B cell (primary cell): ENCODE measurements at regions not wholly inside any gene's neighbourhood (a gene's known extent, or its start where the extent isn't known, plus 50 kb on each side); places are given as distances from the start of the nearest gene placed in this dataset.

Source experiments
- ATAC-seq: fragments of 200-7000 bp; cut with Tn5 transposase; one replicate; pipeline ENCODE4 v1.10.0; 2021; ENCODE audit warnings: low read depth, mild to moderate bottlenecking, moderate number of reproducible peaks, moderate library complexity
- CTCF ChIA-PET: fragments of 350-600 bp; sonication (Branson Sonifier 250); formaldehyde crosslinking; loops from one replicate; lab custom pipeline; 2021; ENCODE audit warnings: antibody characterized with exemption, inconsistent platforms; lab: Charles Lee
- POLR2A ChIA-PET: fragments of 350-600 bp; sonication (Branson Sonifier 250); formaldehyde crosslinking; loops from one replicate; lab custom pipeline; 2021; ENCODE audit warnings: antibody characterized with exemption; lab: Charles Lee
- DNase-seq: peaks from one replicate; pipeline ENCODE4 v3.0.0; 2013
- H2AFZ ChIP-seq: 2 replicates; pipeline ENCODE4 v1.6.1; 2012; ENCODE audit warnings: mild to moderate bottlenecking, low read depth, low read length; ENCODE audit not compliant: insufficient read depth, poor library complexity, severe bottlenecking
- H3K27ac ChIP-seq, 2 donors: 1 replicate in 1 of 2; 2 replicates in 1 of 2; pipeline ENCODE4 v1.5.1; 2012 to 2013; ENCODE audit warnings: low read length in 2 of 2, mild to moderate bottlenecking in 2 of 2, moderate library complexity in 1 of 2
- H3K27me3 ChIP-seq, 4 experiments: fragments of 200-600 bp in 1 of 4; sonication (generic) in 1 of 4; replicated peaks in 1 of 4; 1 replicate in 2 of 4; 2 replicates in 2 of 4; pipeline versions ENCODE4 v1.6.1 to v1.7.0; 2013 to 2016; ENCODE audit warnings: low read length in 3 of 4, mild to moderate bottlenecking in 2 of 4, mixed read lengths in 1 of 4, moderate library complexity in 1 of 4; ENCODE audit not compliant: insufficient read depth in 4 of 4, control insufficient read depth in 3 of 4; ENCODE audit errors: control extremely low read depth in 1 of 4
- H3K36me3 ChIP-seq, 2 experiments: replicated peaks in 1 of 2; 1 replicate in 1 of 2; 2 replicates in 1 of 2; pipeline versions ENCODE4 v1.6.1 to v1.7.1; 2013; ENCODE audit warnings: low read length in 1 of 2; ENCODE audit not compliant: insufficient read depth in 2 of 2, control insufficient read depth in 1 of 2; ENCODE audit errors: control extremely low read depth in 1 of 2, extremely low read depth in 1 of 2
- H3K4me1 ChIP-seq, 2 donors: fragments of 200-600 bp in 1 of 2; sonication (generic) in 1 of 2; 1 replicate in 1 of 2; 2 replicates in 1 of 2; pipeline versions ENCODE4 v1.5.1 to v1.6.1; 2013 to 2017; ENCODE audit warnings: low read length in 2 of 2; ENCODE audit not compliant: control insufficient read depth in 2 of 2, insufficient read depth in 2 of 2
- H3K4me2 ChIP-seq: replicated peaks from 2 replicates; pipeline ENCODE3; 2012; ENCODE audit warnings: mild to moderate bottlenecking, low read depth, low read length; ENCODE audit not compliant: poor library complexity, severe bottlenecking
- H3K4me3 ChIP-seq, 5 experiments: fragments of 200-600 bp in 1 of 5; sonication (generic) in 1 of 5; 1 replicate in 3 of 5; 2 replicates in 2 of 5; pipeline versions ENCODE4 v1.5.1 to v1.7.0; 2011 to 2016; ENCODE audit warnings: low read length in 4 of 5, mild to moderate bottlenecking in 4 of 5, low read depth in 2 of 5, control low read depth in 1 of 5, moderate library complexity in 1 of 5; ENCODE audit not compliant: insufficient read depth in 1 of 5; ENCODE audit errors: control extremely low read depth in 1 of 5, extremely low read depth in 1 of 5
- H3K79me2 ChIP-seq: fragments of 200-600 bp; sonication (generic); one replicate; pipeline ENCODE4 v1.6.0; 2016; ENCODE audit warnings: low read length; ENCODE audit not compliant: control insufficient read depth, insufficient read depth
- H3K9ac ChIP-seq: fragments of 200-600 bp; sonication (generic); 2 replicates; pipeline ENCODE4 v1.6.1; 2017; ENCODE audit warnings: mild to moderate bottlenecking, low read length, moderate library complexity
- H3K9me3 ChIP-seq, 3 donors: one replicate each; pipeline versions ENCODE4 v1.6.1 to v1.7.1; 2013; ENCODE audit warnings: low read length in 2 of 3; ENCODE audit not compliant: control insufficient read depth in 2 of 3, insufficient read depth in 1 of 3; ENCODE audit errors: control extremely low read depth in 1 of 3
- H4K20me1 ChIP-seq: 2 replicates; pipeline ENCODE4 v1.6.0; 2012; ENCODE audit warnings: mild to moderate bottlenecking, low read length; ENCODE audit not compliant: insufficient read depth, control insufficient read depth, poor library complexity, severe bottlenecking
- H3K27ac Mint-ChIP-seq: one replicate; pipeline ENCODE4 v1.8.0; 2021; ENCODE audit warnings: mixed read lengths
- H3K27me3 Mint-ChIP-seq: one replicate; pipeline ENCODE4 v1.8.0; 2021; ENCODE audit warnings: mixed read lengths
- H3K4me1 Mint-ChIP-seq: one replicate; pipeline ENCODE4 v1.8.0; 2021; ENCODE audit warnings: mixed read lengths
- H3K4me3 Mint-ChIP-seq: one replicate; pipeline ENCODE4 v1.8.0; 2021; ENCODE audit warnings: mixed read lengths
- H3K9me3 Mint-ChIP-seq: one replicate; pipeline ENCODE4 v1.8.0; 2022; ENCODE audit warnings: mixed read lengths; ENCODE audit not compliant: insufficient read depth
- EZH2 ChIP-seq: IDR thresholded peaks from 2 replicates; pipeline ENCODE4 v1.6.1; 2012; ENCODE audit warnings: borderline replicate concordance, low read depth, mild to moderate bottlenecking, moderate library complexity, low read length; ENCODE audit not compliant: insufficient read depth, poor library complexity, severe bottlenecking
- WGBS: methylation state at CpG from one replicate; pipeline ENCODE4 v1.1.5; 2013; ENCODE audit warnings: missing lambda C conversion rate; ENCODE audit not compliant: insufficient coverage; 5-methylcytosine and 5-hydroxymethylcytosine counted together
- intact Hi-C: fragments of 100-400 bp; cut with micrococcal nuclease; formaldehyde crosslinking; loops from one replicate; pipeline ENCODE4 v1.10.0; 2022
- TF ChIP-seq, protein P1 (sequence below): fragments of 200-600 bp; IDR thresholded peaks from one replicate; pipeline ENCODE4 v1.8.0; 2022; ENCODE audit warnings: antibody characterized with exemption, mild to moderate bottlenecking

GRCh38 chr4:182093431-182093831 lies 149.8 kb upstream of the TENM3 start:
- Histone ChIP-seq H3K27me3 (no peaks in the 10 kb centered on the region), H3K4me2 (no peak overlapping the region), H3K9ac (no peak overlapping the region), H2AFZ (no peak overlapping the region), H3K9me3 (no peaks in the 10 kb centered on the region), H4K20me1 (no peaks in the 10 kb centered on the region), H3K36me3 (no peaks in the 10 kb centered on the region), H3K4me3 (no peak overlapping the region), H3K4me1 (no peaks in the 10 kb centered on the region), H3K79me2 (no peaks in the 10 kb centered on the region), H3K27ac (no peak overlapping the region)
- no peaks in the 10 kb centered on the region for H3K27me3 Mint-ChIP-seq
- no peak overlapping the region for H3K27ac Mint-ChIP-seq
- ChIA-PET POLR2A (no interaction called here), CTCF (no interaction called here)
- WGBS, result 84% methylated on average over 4 of the region's 7 CpGs
- no peak for DNase-seq
- no peak for TF ChIP-seq EZH2
- TF ChIP-seq, protein P1, sequence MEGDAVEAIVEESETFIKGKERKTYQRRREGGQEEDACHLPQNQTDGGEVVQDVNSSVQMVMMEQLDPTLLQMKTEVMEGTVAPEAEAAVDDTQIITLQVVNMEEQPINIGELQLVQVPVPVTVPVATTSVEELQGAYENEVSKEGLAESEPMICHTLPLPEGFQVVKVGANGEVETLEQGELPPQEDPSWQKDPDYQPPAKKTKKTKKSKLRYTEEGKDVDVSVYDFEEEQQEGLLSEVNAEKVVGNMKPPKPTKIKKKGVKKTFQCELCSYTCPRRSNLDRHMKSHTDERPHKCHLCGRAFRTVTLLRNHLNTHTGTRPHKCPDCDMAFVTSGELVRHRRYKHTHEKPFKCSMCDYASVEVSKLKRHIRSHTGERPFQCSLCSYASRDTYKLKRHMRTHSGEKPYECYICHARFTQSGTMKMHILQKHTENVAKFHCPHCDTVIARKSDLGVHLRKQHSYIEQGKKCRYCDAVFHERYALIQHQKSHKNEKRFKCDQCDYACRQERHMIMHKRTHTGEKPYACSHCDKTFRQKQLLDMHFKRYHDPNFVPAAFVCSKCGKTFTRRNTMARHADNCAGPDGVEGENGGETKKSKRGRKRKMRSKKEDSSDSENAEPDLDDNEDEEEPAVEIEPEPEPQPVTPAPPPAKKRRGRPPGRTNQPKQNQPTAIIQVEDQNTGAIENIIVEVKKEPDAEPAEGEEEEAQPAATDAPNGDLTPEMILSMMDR, result no peak
- H3K9me3 Mint-ChIP-seq, result peaks cover 10% of the 10 kb centered on the region
- intact Hi-C loops, result no loop called here
- no peak overlapping the region for H3K4me3 Mint-ChIP-seq
- no peak for ATAC-seq
- no peaks in the 10 kb centered on the region for H3K4me1 Mint-ChIP-seq

DNA sequence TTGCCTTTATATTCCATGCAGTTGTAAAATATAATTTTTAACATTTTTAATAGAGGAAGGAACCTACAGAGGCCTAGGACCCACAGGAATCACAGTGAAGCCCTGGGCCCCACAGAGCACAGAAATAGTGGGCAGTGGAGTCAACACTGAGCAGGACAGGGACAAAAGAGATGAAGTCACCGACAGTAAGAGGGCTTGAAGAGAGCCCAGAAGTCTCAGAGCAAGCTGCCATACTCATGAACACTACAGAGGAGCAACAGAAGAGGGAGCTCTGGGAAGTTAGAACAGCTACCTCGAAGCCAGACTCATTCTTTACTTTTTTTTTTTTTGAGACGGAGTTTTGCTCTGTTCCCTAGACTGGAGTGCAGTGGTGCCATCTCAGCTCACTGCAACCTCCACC lies 149.3 kb upstream of the TENM3 start:
- Histone ChIP-seq H3K79me2 (no peaks in the 10 kb centered on the region), H4K20me1 (no peaks in the 10 kb centered on the region), H3K27ac (no peak overlapping the region), H3K27me3 (no peaks in the 10 kb centered on the region), H3K36me3 (no peaks in the 10 kb centered on the region), H2AFZ (no peak overlapping the region), H3K9me3 (no peaks in the 10 kb centered on the region), H3K4me1 (no peaks in the 10 kb centered on the region), H3K9ac (no peak overlapping the region), H3K4me2 (no peak overlapping the region), H3K4me3 (no peak overlapping the region)
- ChIA-PET CTCF (no interaction called here), POLR2A (no interaction called here)
- ATAC-seq (no peak), DNase-seq (no peak)
- Mint-ChIP-seq H3K27me3 (no peaks in the 10 kb centered on the region), H3K4me3 (no peak overlapping the region), H3K4me1 (no peaks in the 10 kb centered on the region), H3K9me3 (peaks cover 10% of the 10 kb centered on the region), H3K27ac (no peak overlapping the region)
- 80% methylated on average over 3 of the region's 3 CpGs for WGBS
- intact Hi-C loops, result no loop called here
- no peak for TF ChIP-seq EZH2
- TF ChIP-seq, protein P1, result no peak
